OCI-LY3 (cell line): ENCODE measurements at regions not wholly inside any gene's neighbourhood (a gene's known extent, or its start where the extent isn't known, plus 50 kb on each side); places are given as distances from the start of the nearest gene placed in this dataset.
"Not testable (repeated sequence)": the region's sequence is repeated elsewhere in the genome, so short reads cannot be mapped to it uniquely, and the experiment has no call there.

Source experiments
- H2AFZ ChIP-seq: fragments of 200-600, 300-600 bp; shearing (Covaris generic); 2 replicates; pipeline ENCODE4 v1.6.0; 2014; ENCODE audit warnings: antibody characterized with exemption, low read depth, low read length
- H3K27ac ChIP-seq: fragments of 200-600, 300-600 bp; sonication (generic); 2 replicates; pipeline ENCODE4 v1.5.1; 2014; ENCODE audit warnings: mild to moderate bottlenecking, low read length, moderate library complexity, mixed read lengths
- H3K27me3 ChIP-seq: fragments of 200-600, 300-600 bp; sonication (generic); 2 replicates; pipeline ENCODE4 v1.6.1; 2014; ENCODE audit warnings: low read depth, low read length, mixed read lengths
- H3K36me3 ChIP-seq: fragments of 200-600, 300-600 bp; sonication (generic); replicated peaks from 2 replicates; pipeline ENCODE3; 2014; ENCODE audit warnings: low read depth, low read length, mixed read lengths
- H3K4me1 ChIP-seq: fragments of 300-600, 200-600 bp; sonication (generic); 2 replicates; pipeline ENCODE4 v1.6.1; 2014; ENCODE audit warnings: low read length, mixed read lengths
- H3K4me2 ChIP-seq: fragments of 200-600, 300-600 bp; sonication (generic); 2 replicates; pipeline ENCODE4 v1.6.1; 2014; ENCODE audit warnings: low read length, mixed read lengths
- H3K4me3 ChIP-seq: fragments of 300-600, 200-600 bp; sonication (generic); 2 replicates; pipeline ENCODE4 v1.5.1; 2014; ENCODE audit warnings: antibody characterized with exemption, mild to moderate bottlenecking, low read length, moderate library complexity
- H3K79me2 ChIP-seq: fragments of 300-600, 200-600 bp; shearing (Covaris generic); 2 replicates; pipeline ENCODE4 v1.6.1; 2014; ENCODE audit warnings: mild to moderate bottlenecking, low read length, mixed read lengths
- H3K9ac ChIP-seq: fragments of 300-600, 200-600 bp; shearing (Covaris generic); 2 replicates; pipeline ENCODE4 v1.6.0; 2014; ENCODE audit warnings: mild to moderate bottlenecking, low read length, moderate library complexity
- H3K9me3 ChIP-seq: fragments of 200-600, 300-600 bp; shearing (Covaris generic); 2 replicates; pipeline ENCODE4 v1.6.1; 2014; ENCODE audit warnings: low read length, mixed read lengths; ENCODE audit not compliant: insufficient read depth
- H4K20me1 ChIP-seq: fragments of 200-600, 300-600 bp; sonication (generic); 2 replicates; pipeline ENCODE4 v1.6.1; 2016; ENCODE audit warnings: low read length, mixed read lengths; ENCODE audit not compliant: insufficient read depth

- not testable (repeated sequence) for H3K36me3 ChIP-seq, H3K4me3 ChIP-seq, H2AFZ ChIP-seq, H3K9me3 ChIP-seq, H3K27me3 ChIP-seq, H3K4me2 ChIP-seq, H3K79me2 ChIP-seq, H3K9ac ChIP-seq, H3K4me1 ChIP-seq, H4K20me1 ChIP-seq, H3K27ac ChIP-seq
Measured at GRCh38 chr2:89224803-89225202, 533.3 kb downstream of the RPIA start.

GRCh38 chr2:89229979-89230378 is 538.5 kb downstream of the RPIA start:
- H3K79me2 ChIP-seq, H4K20me1 ChIP-seq, H3K4me3 ChIP-seq, H3K9ac ChIP-seq, H3K9me3 ChIP-seq, H3K27me3 ChIP-seq, H3K4me2 ChIP-seq, H3K36me3 ChIP-seq, H3K4me1 ChIP-seq, H2AFZ ChIP-seq, H3K27ac ChIP-seq: not testable (repeated sequence)

- H3K9me3 ChIP-seq, H3K4me2 ChIP-seq, H3K27ac ChIP-seq, H3K4me1 ChIP-seq, H3K4me3 ChIP-seq, H3K9ac ChIP-seq, H3K27me3 ChIP-seq, H4K20me1 ChIP-seq, H3K79me2 ChIP-seq, H3K36me3 ChIP-seq, H2AFZ ChIP-seq: not testable (repeated sequence)
Measured at GRCh38 chr2:89231241-89231640, 539.8 kb downstream of the RPIA start.

- not testable (repeated sequence) for H3K79me2 ChIP-seq, H2AFZ ChIP-seq, H3K36me3 ChIP-seq, H3K4me3 ChIP-seq, H4K20me1 ChIP-seq, H3K27ac ChIP-seq, H3K4me2 ChIP-seq, H3K4me1 ChIP-seq, H3K9ac ChIP-seq, H3K9me3 ChIP-seq, H3K27me3 ChIP-seq
Measured at GRCh38 chr2:89233931-89234330, 542.5 kb downstream of the RPIA start.

GRCh38 chr2:89234818-89235466 is 543.5 kb downstream of the RPIA start:
- not testable (repeated sequence) for H4K20me1 ChIP-seq, H3K4me3 ChIP-seq, H3K9me3 ChIP-seq, H3K4me1 ChIP-seq, H3K27me3 ChIP-seq, H3K4me2 ChIP-seq, H3K9ac ChIP-seq, H2AFZ ChIP-seq, H3K79me2 ChIP-seq, H3K36me3 ChIP-seq, H3K27ac ChIP-seq

GRCh38 chr2:89236832-89237450 is 545.5 kb downstream of the RPIA start:
- not testable (repeated sequence) for H3K4me2 ChIP-seq, H2AFZ ChIP-seq, H3K9ac ChIP-seq, H3K4me3 ChIP-seq, H3K27me3 ChIP-seq, H3K4me1 ChIP-seq, H4K20me1 ChIP-seq, H3K79me2 ChIP-seq, H3K9me3 ChIP-seq, H3K27ac ChIP-seq, H3K36me3 ChIP-seq

GRCh38 chr2:89237783-89238182 is 546.3 kb downstream of the RPIA start:
- H3K9ac ChIP-seq, H3K4me1 ChIP-seq, H4K20me1 ChIP-seq, H2AFZ ChIP-seq, H3K27me3 ChIP-seq, H3K4me3 ChIP-seq, H3K79me2 ChIP-seq, H3K36me3 ChIP-seq, H3K4me2 ChIP-seq, H3K27ac ChIP-seq, H3K9me3 ChIP-seq: not testable (repeated sequence)

- H3K4me1 ChIP-seq, H3K9ac ChIP-seq, H3K79me2 ChIP-seq, H2AFZ ChIP-seq, H3K4me2 ChIP-seq, H3K4me3 ChIP-seq, H4K20me1 ChIP-seq, H3K36me3 ChIP-seq, H3K27ac ChIP-seq, H3K27me3 ChIP-seq, H3K9me3 ChIP-seq: not testable (repeated sequence)
Measured at GRCh38 chr2:89243114-89243700, 551.7 kb downstream of the RPIA start.

GRCh38 chr2:89244407-89244806 is 552.9 kb downstream of the RPIA start:
- not testable (repeated sequence) for H3K27me3 ChIP-seq, H3K36me3 ChIP-seq, H3K4me2 ChIP-seq, H3K79me2 ChIP-seq, H4K20me1 ChIP-seq, H3K4me3 ChIP-seq, H2AFZ ChIP-seq, H3K9ac ChIP-seq, H3K27ac ChIP-seq, H3K4me1 ChIP-seq, H3K9me3 ChIP-seq

GRCh38 chr2:89245478-89245877 is 554.0 kb downstream of the RPIA start:
- H4K20me1 ChIP-seq, H3K79me2 ChIP-seq, H3K4me2 ChIP-seq, H2AFZ ChIP-seq, H3K9ac ChIP-seq, H3K4me1 ChIP-seq, H3K36me3 ChIP-seq, H3K27me3 ChIP-seq, H3K27ac ChIP-seq, H3K4me3 ChIP-seq, H3K9me3 ChIP-seq: not testable (repeated sequence)
